Neural progenitor cell (in vitro differentiated cells): ENCODE measurements at regions not wholly inside any gene's neighbourhood (a gene's known extent, or its start where the extent isn't known, plus 50 kb on each side); places are given as distances from the start of the nearest gene placed in this dataset.
A peak's percentile ranks its signal among the peaks of the same experiment; 100 is the strongest.

Source experiments
- DNase-seq: peaks from one replicate; pipeline ENCODE4 v3.0.0-alpha.2; 2016; ENCODE audit warnings: low spot score
- H2AFZ ChIP-seq: fragments of 200-600 bp; sonication (generic); replicated peaks from 2 replicates; pipeline ENCODE4 v1.6.1; 2016; ENCODE audit warnings: antibody characterized with exemption
- H3F3A ChIP-seq: fragments of 200-600 bp; sonication (generic); 2 replicates; pipeline ENCODE4 v1.6.1; 2016; ENCODE audit warnings: antibody characterized with exemption, low read depth
- H3K27ac ChIP-seq: fragments of 200-600 bp; sonication (generic); 2 replicates; pipeline ENCODE4 v1.5.1; 2016; ENCODE audit warnings: mild to moderate bottlenecking
- H3K27me3 ChIP-seq: fragments of 200-600 bp; sonication (generic); 2 replicates; pipeline ENCODE4 v1.6.1; 2016; ENCODE audit warnings: mild to moderate bottlenecking, moderate library complexity
- H3K36me3 ChIP-seq: fragments of 200-600 bp; sonication (generic); 2 replicates; pipeline ENCODE4 v1.5.1; 2016
- H3K4me1 ChIP-seq: fragments of 200-600 bp; sonication (generic); 2 replicates; pipeline ENCODE4 v1.6.1; 2016; ENCODE audit warnings: mixed run types
- H3K4me2 ChIP-seq: fragments of 200-600 bp; sonication (generic); 2 replicates; pipeline ENCODE4 v1.6.1; 2016
- H3K4me3 ChIP-seq: fragments of 200-600 bp; sonication (generic); 2 replicates; pipeline ENCODE4 v1.5.1; 2016
- H3K79me2 ChIP-seq: fragments of 200-600 bp; sonication (generic); 2 replicates; pipeline ENCODE4 v1.6.1; 2016; ENCODE audit warnings: low read depth
- H3K9ac ChIP-seq: fragments of 200-600 bp; sonication (generic); 2 replicates; pipeline ENCODE4 v1.6.1; 2016
- H3K9me3 ChIP-seq: fragments of 200-600 bp; sonication (generic); 2 replicates; pipeline ENCODE4 v1.5.1; 2016; ENCODE audit warnings: low read depth
- H4K20me1 ChIP-seq: fragments of 200-600 bp; sonication (generic); 2 replicates; pipeline ENCODE4 v1.6.1; 2016; ENCODE audit warnings: low read depth
- H3K27ac Mint-ChIP-seq: 3 replicates; pipeline ENCODE4 v1.8.0; 2021; ENCODE audit warnings: mixed read lengths
- H3K27me3 Mint-ChIP-seq: 2 replicates; pipeline ENCODE4 v1.8.0; 2022; ENCODE audit warnings: low read depth, mild to moderate bottlenecking, inconsistent platforms, moderate library complexity, mixed read lengths; ENCODE audit not compliant: insufficient read depth
- H3K36me3 Mint-ChIP-seq: 3 replicates; pipeline ENCODE4 v1.8.0; 2021; ENCODE audit warnings: mixed read lengths
- H3K4me1 Mint-ChIP-seq: 3 replicates; pipeline ENCODE4 v1.8.0; 2021; ENCODE audit warnings: mixed read lengths
- H3K4me3 Mint-ChIP-seq: 3 replicates; pipeline ENCODE4 v1.8.0; 2021; ENCODE audit warnings: mild to moderate bottlenecking, moderate library complexity, mixed read lengths
- H3K9me3 Mint-ChIP-seq: 3 replicates; pipeline ENCODE4 v1.8.0; 2020; ENCODE audit warnings: mixed read lengths
- CTCF ChIP-seq: fragments of 200-600 bp; sonication (generic); IDR thresholded peaks from 2 replicates; pipeline ENCODE4 v1.5.1; 2017; ENCODE audit warnings: antibody characterized with exemption, mild to moderate bottlenecking
- EZH2 ChIP-seq: fragments of 200-600 bp; sonication (generic); IDR thresholded peaks from 2 replicates; pipeline ENCODE4 v1.6.1; 2017; ENCODE audit warnings: antibody characterized with exemption, mild to moderate bottlenecking, moderate library complexity
- EZH2phosphoT487 ChIP-seq: fragments of 200-600 bp; sonication (generic); IDR thresholded peaks from 2 replicates; pipeline ENCODE4 v1.6.1; 2017; ENCODE audit warnings: antibody characterized with exemption

- Histone ChIP-seq H2AFZ (no peak overlapping the region), H3K27me3 (no peaks in the 10 kb centered on the region), H3K4me1 (no peaks in the 10 kb centered on the region), H3K9me3 (no peaks in the 10 kb centered on the region), H3K36me3 (no peaks in the 10 kb centered on the region), H3K79me2 (no peaks in the 10 kb centered on the region), H3K9ac (no peak overlapping the region), H3K27ac (no peak overlapping the region), H3K4me2 (no peak overlapping the region), H3F3A (no peaks in the 10 kb centered on the region), H4K20me1 (no peaks in the 10 kb centered on the region), H3K4me3 (no peak overlapping the region)
- H3K9me3 Mint-ChIP-seq: no peaks in the 10 kb centered on the region
- no peak for TF ChIP-seq EZH2
- no peak for TF ChIP-seq EZH2phosphoT487
- TF ChIP-seq CTCF: no peak
- DNase-seq: no peak
- H3K27ac Mint-ChIP-seq: no peak overlapping the region
- no peaks in the 10 kb centered on the region for H3K4me1 Mint-ChIP-seq
- H3K36me3 Mint-ChIP-seq: no peaks in the 10 kb centered on the region
- H3K4me3 Mint-ChIP-seq: no peak overlapping the region
- H3K27me3 Mint-ChIP-seq: peaks cover 2% of the 10 kb centered on the region
Measured at GRCh38 chr5:51138164-51138563, 245.1 kb upstream of the ISL1 start.

- peaks cover 17% of the 10 kb centered on the region for H3K9me3 Mint-ChIP-seq
- H3K27ac Mint-ChIP-seq: no peak overlapping the region
- no peaks in the 10 kb centered on the region for H3K4me1 Mint-ChIP-seq
Measured at GRCh38 chr5:51148437-51148836, 234.8 kb upstream of the ISL1 start.

GRCh38 chr5:51156222-51156621, 227.0 kb upstream of the ISL1 start:
- no peak overlapping the region for H3K27ac Mint-ChIP-seq
- H3K79me2 ChIP-seq: no peaks in the 10 kb centered on the region
- H3K9ac ChIP-seq: no peak overlapping the region
- no peaks in the 10 kb centered on the region for H3K9me3 ChIP-seq
- no peaks in the 10 kb centered on the region for H3K36me3 Mint-ChIP-seq
- H3K4me2 ChIP-seq: no peak overlapping the region
- H3F3A ChIP-seq: no peaks in the 10 kb centered on the region
- no peaks in the 10 kb centered on the region for H4K20me1 ChIP-seq
- no peak overlapping the region for H2AFZ ChIP-seq
- peaks cover 5% of the 10 kb centered on the region for H3K9me3 Mint-ChIP-seq
- H3K4me3 Mint-ChIP-seq: no peak overlapping the region
- DNase-seq: no peak
- no peaks in the 10 kb centered on the region for H3K36me3 ChIP-seq
- H3K27ac ChIP-seq: no peak overlapping the region
- H3K27me3 ChIP-seq: no peaks in the 10 kb centered on the region
- no peaks in the 10 kb centered on the region for H3K27me3 Mint-ChIP-seq
- H3K4me1 ChIP-seq: no peaks in the 10 kb centered on the region
- H3K4me3 ChIP-seq: no peak overlapping the region
- TF ChIP-seq EZH2 (no peak), EZH2phosphoT487 (no peak)
- no peaks in the 10 kb centered on the region for H3K4me1 Mint-ChIP-seq

More at GRCh38 chr5:51148437-51148836, 234.8 kb upstream of the ISL1 start:
- H3K4me2 ChIP-seq: no peak overlapping the region
- H3F3A ChIP-seq: no peaks in the 10 kb centered on the region
- H3K36me3 Mint-ChIP-seq: no peaks in the 10 kb centered on the region
- H3K9me3 ChIP-seq: no peaks in the 10 kb centered on the region
- TF ChIP-seq EZH2: no peak
- no peak for TF ChIP-seq CTCF
- TF ChIP-seq EZH2phosphoT487: no peak
- H4K20me1 ChIP-seq: no peaks in the 10 kb centered on the region
- H3K4me1 ChIP-seq: no peaks in the 10 kb centered on the region
- no peak overlapping the region for H3K4me3 ChIP-seq
- no peaks in the 10 kb centered on the region for H3K27me3 Mint-ChIP-seq
- no peak overlapping the region for H2AFZ ChIP-seq
- H3K9ac ChIP-seq: no peak overlapping the region
- no peaks in the 10 kb centered on the region for H3K79me2 ChIP-seq
- no peak overlapping the region for H3K27ac ChIP-seq
- no peak overlapping the region for H3K4me3 Mint-ChIP-seq
- DNase-seq: no peak
- no peaks in the 10 kb centered on the region for H3K27me3 ChIP-seq
- H3K36me3 ChIP-seq: no peaks in the 10 kb centered on the region

- Histone ChIP-seq H3K9me3 (no peaks in the 10 kb centered on the region), H3K9ac (no peak overlapping the region), H3K36me3 (no peaks in the 10 kb centered on the region), H2AFZ (peak overlapping the region; percentile 47), H4K20me1 (no peaks in the 10 kb centered on the region), H3K79me2 (no peaks in the 10 kb centered on the region), H3F3A (no peaks in the 10 kb centered on the region), H3K27ac (no peak overlapping the region), H3K4me3 (no peak overlapping the region), H3K4me1 (no peaks in the 10 kb centered on the region), H3K27me3 (no peaks in the 10 kb centered on the region), H3K4me2 (no peak overlapping the region)
- Mint-ChIP-seq H3K4me3 (no peak overlapping the region), H3K36me3 (no peaks in the 10 kb centered on the region), H3K9me3 (peaks cover 7% of the 10 kb centered on the region), H3K27ac (no peak overlapping the region), H3K27me3 (no peaks in the 10 kb centered on the region), H3K4me1 (no peaks in the 10 kb centered on the region)
- DNase-seq: peak; percentile 38
- no peak for TF ChIP-seq EZH2phosphoT487
- TF ChIP-seq CTCF: no peak
- no peak for TF ChIP-seq EZH2
Measured at GRCh38 chr5:51156838-51157237, 226.4 kb upstream of the ISL1 start.
